ENCODE measurements at regions not wholly inside any gene's neighbourhood (a gene's known extent, or its start where the extent isn't known, plus 50 kb on each side); places are given as distances from the start of the nearest gene placed in this dataset.

DNA sequence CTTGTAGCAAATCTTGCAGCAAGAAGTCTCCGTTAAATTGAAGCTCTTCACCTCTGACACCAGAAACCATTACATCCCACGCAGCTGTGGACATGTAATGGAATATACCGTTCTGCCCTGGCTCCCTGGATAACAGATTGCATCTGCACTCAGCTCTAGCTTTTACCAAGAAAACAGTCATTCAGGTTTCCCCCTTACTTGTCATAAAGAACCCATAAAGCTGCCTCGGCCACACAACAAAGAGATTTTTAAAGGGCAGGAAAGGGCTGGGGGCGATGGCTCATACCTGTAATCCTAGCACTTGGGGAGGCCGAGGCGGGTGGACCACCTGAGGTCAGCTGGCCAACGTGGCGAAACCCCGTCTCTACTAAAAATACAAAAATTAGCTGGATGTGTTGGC, 127.6 kb upstream of the RFC3 start:
- no peaks in the 10 kb centered on the region for H3K4me1 Mint-ChIP-seq
- no peak overlapping the region for H3K4me3 Mint-ChIP-seq
- peaks cover 0 to 1% (median 0%) of the 10 kb centered on the region in 9 donors for H3K9me3 Mint-ChIP-seq
- H3K27me3 Mint-ChIP-seq: peaks cover 0 to 3% (median 0%) of the 10 kb centered on the region in 5 donors
- no peak for ATAC-seq
- no peaks in the 10 kb centered on the region for H3K36me3 Mint-ChIP-seq
- no peak for DNase-seq
- POLR2A ChIA-PET: no interaction called here
- no peak overlapping the region for H3K27ac Mint-ChIP-seq

DNA sequence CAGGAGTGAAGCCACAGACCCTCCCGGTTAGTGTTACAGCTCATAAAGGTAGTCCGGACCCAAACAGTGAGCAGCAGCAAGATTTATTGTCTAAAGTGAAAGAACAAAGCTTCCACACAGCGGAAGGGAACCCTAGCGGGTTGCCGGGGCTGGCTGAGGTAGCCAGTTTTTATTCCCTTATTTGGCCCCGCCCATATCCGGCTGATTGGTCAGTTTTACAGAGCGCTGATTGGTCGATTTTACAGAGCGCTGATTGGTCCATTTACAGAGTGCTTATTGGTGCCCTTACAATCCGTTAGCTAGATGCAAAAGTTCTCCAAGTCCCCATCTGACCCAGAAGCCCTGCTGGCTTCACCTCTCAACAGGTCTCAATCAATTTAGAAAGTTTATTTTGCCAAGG, 126.0 kb upstream of the RFC3 start:
- no peak for ATAC-seq

DNA sequence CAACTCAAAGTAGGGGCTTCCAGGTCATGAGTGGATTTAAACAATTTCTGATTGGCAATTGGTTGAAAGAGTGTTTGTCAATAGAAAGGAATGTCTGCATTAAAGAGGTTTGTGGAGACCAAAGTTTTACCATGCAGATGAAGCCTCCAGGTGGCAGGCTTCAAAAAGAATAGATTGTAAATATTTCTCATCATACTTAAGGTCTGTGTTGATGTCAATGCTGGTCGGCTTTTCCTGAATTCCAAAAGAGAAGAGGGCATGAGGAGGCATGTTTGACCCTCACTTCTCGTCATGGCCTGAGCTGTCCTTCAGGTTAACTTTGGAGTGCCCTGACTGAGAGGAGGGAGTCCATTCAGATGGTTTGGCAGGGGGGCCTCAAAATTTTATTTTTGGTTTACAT, 125.4 kb upstream of the RFC3 start:
- H3K36me3 Mint-ChIP-seq: no peaks in the 10 kb centered on the region
- no peak for ATAC-seq
- DNase-seq: no peak
- no peak overlapping the region for H3K27ac Mint-ChIP-seq
- POLR2A ChIA-PET: no interaction called here
- peaks cover 0 to 1% (median 0%) of the 10 kb centered on the region in 9 donors for H3K9me3 Mint-ChIP-seq
- no peak overlapping the region for H3K4me3 Mint-ChIP-seq
- H3K27me3 Mint-ChIP-seq: peaks cover 0 to 3% (median 0%) of the 10 kb centered on the region in 5 donors
- H3K4me1 Mint-ChIP-seq: no peaks in the 10 kb centered on the region

More for the DNA sequence above, 126.0 kb upstream of the RFC3 start:
- POLR2A ChIA-PET: no interaction called here
- DNase-seq: no peak
- H3K27me3 Mint-ChIP-seq: peaks cover 0 to 3% (median 0%) of the 10 kb centered on the region in 5 donors
- H3K9me3 Mint-ChIP-seq: peaks cover 0 to 1% (median 0%) of the 10 kb centered on the region in 9 donors
- H3K4me1 Mint-ChIP-seq: no peaks in the 10 kb centered on the region
- no peak overlapping the region for H3K27ac Mint-ChIP-seq
- no peak overlapping the region for H3K4me3 Mint-ChIP-seq
- no peaks in the 10 kb centered on the region for H3K36me3 Mint-ChIP-seq

DNA sequence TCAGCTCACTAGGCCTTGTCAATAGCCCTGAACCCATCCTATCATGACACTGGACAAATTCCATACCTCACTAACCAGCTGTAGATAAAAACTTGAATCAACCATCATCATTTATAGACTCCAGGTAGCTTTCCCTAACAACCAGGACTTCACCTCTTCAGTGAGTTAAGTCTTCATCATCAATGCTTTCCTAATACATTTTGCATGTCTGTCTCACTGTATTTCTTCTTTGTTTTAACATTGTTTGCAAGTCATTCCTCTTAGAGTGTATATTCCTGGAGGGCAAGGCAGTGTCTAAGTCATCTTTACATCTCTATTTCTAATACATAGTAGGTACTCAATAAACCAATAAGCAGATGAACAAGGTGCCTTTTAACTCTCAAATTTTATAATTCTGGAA, 123.4 kb upstream of the RFC3 start:
- POLR2A ChIA-PET: no interaction called here
- ATAC-seq: no peak
- DNase-seq: no peak
- H3K4me1 Mint-ChIP-seq: no peaks in the 10 kb centered on the region
- peaks cover 0 to 3% (median 0%) of the 10 kb centered on the region in 5 donors for H3K27me3 Mint-ChIP-seq
- no peaks in the 10 kb centered on the region for H3K36me3 Mint-ChIP-seq
- H3K27ac Mint-ChIP-seq: no peak overlapping the region
- H3K4me3 Mint-ChIP-seq: no peak overlapping the region
- H3K9me3 Mint-ChIP-seq: no peaks in the 10 kb centered on the region

DNA sequence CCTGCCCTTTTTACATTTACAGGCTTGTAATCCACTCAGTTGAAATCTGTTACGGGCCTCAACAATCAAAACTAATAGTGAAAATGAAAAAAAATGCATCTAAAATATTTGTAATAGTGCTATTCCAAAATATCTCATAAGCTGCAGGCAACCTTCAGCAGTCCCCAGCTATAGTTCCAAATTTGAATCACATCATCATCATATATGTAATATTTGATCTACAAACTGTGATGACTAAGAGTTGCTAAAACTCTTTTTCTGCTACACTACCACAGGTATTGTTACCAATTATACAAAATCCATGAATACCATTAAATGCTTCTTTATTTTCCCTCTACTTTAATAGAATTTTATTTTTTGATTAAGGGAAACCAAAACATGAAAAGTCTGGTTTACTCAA, 121.4 kb upstream of the RFC3 start:
- Mint-ChIP-seq H3K4me1 (no peaks in the 10 kb centered on the region), H3K27ac (no peak overlapping the region), H3K4me3 (no peak overlapping the region), H3K36me3 (no peaks in the 10 kb centered on the region), H3K9me3 (no peaks in the 10 kb centered on the region), H3K27me3 (peaks cover 0 to 3% (median 1%) of the 10 kb centered on the region in 5 donors)
- POLR2A ChIA-PET: no interaction called here
- DNase-seq (no peak), ATAC-seq (no peak)

DNA sequence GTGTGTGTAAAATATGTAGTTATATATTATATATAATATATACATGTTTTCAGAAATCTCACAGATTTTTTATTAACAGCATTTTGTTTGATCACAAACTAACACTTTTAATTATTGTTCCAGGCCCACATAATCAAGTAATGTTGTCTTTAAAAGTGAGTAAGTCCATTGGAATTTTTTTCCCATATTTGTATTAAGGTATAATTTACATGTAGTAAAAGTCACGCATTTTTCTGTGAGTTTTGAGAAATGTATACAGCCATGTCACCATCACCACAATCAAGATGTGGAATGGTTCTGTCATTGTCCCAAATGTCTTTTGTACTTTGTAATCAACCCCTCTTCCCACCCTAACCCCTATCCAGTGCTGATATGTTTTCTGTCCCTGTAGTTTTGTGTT, 120.0 kb upstream of the RFC3 start:
- ATAC-seq (no peak), DNase-seq (no peak)
- H3K27ac Mint-ChIP-seq: no peak overlapping the region
- peaks cover 0 to 6% (median 4%) of the 10 kb centered on the region in 5 donors for H3K27me3 Mint-ChIP-seq
- POLR2A ChIA-PET: no interaction called here
- H3K4me3 Mint-ChIP-seq: no peak overlapping the region
- H3K4me1 Mint-ChIP-seq: no peaks in the 10 kb centered on the region
- no peaks in the 10 kb centered on the region for H3K9me3 Mint-ChIP-seq
- H3K36me3 Mint-ChIP-seq: no peaks in the 10 kb centered on the region

DNA sequence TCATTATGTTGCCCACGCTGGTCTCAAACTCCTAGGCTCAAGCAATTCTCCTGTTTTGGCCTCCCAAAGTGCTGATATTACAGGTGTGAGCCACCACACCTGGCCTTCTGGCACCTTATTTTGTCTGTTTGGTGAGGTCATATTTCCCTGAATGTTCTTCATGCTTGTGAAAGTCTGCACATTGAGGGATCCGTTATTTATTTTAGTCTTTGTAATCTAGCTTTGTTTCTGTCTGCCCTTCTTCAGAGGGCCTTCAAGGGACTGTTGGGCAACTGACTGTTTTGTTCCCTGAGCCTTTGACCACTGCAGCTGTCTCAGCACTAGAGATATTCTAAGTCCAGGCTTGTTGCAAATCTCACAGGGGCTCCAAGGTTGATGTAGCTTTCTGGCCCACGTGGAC, 110.5 kb upstream of the RFC3 start:
- DNase-seq (no peak), ATAC-seq (no peak)
- Mint-ChIP-seq H3K4me1 (no peaks in the 10 kb centered on the region), H3K36me3 (peaks cover 0 to 35% (median 13%) of the 10 kb centered on the region in 3 donors), H3K27ac (no peak overlapping the region), H3K4me3 (no peak overlapping the region), H3K27me3 (peaks cover 17 to 62% (median 27%) of the 10 kb centered on the region in 5 donors), H3K9me3 (peaks cover 8 to 47% (median 29%) of the 10 kb centered on the region in 9 donors)
- POLR2A ChIA-PET: no interaction called here

DNA sequence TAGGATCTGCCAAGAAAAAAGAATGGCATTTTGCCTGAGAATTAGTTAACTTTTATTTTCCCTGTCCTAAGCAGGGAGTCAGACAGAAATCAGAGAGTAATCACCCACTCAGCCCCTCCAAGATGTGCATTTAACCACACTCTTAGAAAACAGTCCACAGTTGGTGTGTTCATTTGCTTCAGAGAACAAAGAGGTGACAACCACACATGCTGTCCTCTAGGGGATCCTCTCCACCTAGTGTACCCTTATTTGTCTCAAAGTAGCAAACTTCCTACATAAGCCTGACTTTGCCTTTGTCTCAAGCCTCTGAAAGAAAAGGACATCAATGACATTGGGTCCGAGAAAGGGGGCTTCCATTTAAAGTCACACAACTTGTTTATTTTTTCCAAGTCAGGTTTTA, 107.0 kb upstream of the RFC3 start:
- H3K27ac Mint-ChIP-seq: no peak overlapping the region
- POLR2A ChIA-PET: no interaction called here

DNA sequence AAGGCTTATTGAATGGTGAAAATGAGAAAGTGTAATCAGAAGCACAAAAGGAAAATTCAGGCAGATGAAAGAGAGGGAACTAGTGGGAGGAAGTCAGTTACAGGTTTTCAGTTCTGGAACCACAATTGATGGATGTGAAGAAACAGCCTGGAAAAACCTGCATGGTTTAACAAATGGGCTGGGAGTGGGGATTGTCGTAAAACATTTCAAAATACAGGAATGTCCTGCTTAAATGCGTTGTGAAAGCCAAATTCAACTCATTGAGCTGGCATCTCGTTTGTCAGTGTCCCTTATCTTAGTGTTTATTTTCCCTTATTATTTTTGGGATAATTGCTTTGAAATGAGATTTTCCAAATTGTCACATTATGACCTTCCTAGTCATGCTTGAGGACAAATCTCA, 106.5 kb upstream of the RFC3 start:
- Mint-ChIP-seq H3K27ac (no peak overlapping the region), H3K4me1 (no peaks in the 10 kb centered on the region), H3K9me3 (peaks cover 4 to 27% (median 12%) of the 10 kb centered on the region in 9 donors), H3K36me3 (peaks cover 0 to 16% (median 8%) of the 10 kb centered on the region in 3 donors), H3K27me3 (peaks cover 11 to 36% (median 14%) of the 10 kb centered on the region in 5 donors), H3K4me3 (no peak overlapping the region)
- DNase-seq: no peak
- POLR2A ChIA-PET: no interaction called here
- no peak for ATAC-seq

More for the DNA sequence above, 107.0 kb upstream of the RFC3 start:
- ATAC-seq (no peak), DNase-seq (no peak)
- H3K9me3 Mint-ChIP-seq: peaks cover 6 to 30% (median 16%) of the 10 kb centered on the region in 9 donors
- H3K27me3 Mint-ChIP-seq: peaks cover 11 to 41% (median 18%) of the 10 kb centered on the region in 5 donors
- H3K4me1 Mint-ChIP-seq: no peaks in the 10 kb centered on the region
- no peak overlapping the region for H3K4me3 Mint-ChIP-seq
- H3K36me3 Mint-ChIP-seq: peaks cover 0 to 20% (median 11%) of the 10 kb centered on the region in 3 donors

DNA sequence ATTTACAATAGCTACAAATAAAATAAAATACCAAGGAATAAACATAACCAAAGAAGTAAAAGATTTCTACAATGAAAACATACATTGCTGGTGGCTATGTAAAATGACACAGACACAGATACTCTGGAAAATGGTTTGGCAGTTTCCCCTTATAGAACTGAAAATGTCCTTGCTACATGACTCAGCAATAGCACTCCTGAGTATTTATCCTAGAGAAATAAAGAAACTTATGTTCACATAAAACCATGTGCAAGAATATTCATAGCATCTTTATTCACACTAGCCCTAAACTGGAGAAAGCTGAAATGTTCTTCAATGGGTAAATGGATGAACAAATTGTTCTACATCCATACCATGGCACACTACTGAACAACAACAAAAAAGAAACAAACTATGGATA, 100.2 kb upstream of the RFC3 start:
- H3K27me3 Mint-ChIP-seq: peaks cover 0 to 10% (median 4%) of the 10 kb centered on the region in 5 donors
- H3K36me3 Mint-ChIP-seq: peaks cover 0 to 7% (median 1%) of the 10 kb centered on the region in 3 donors
- ATAC-seq: no peak
- no peak overlapping the region for H3K4me3 Mint-ChIP-seq
- POLR2A ChIA-PET: no interaction called here
- peaks cover 1 to 12% (median 5%) of the 10 kb centered on the region in 4 donors for H3K4me1 Mint-ChIP-seq
- peaks cover 0 to 17% (median 2%) of the 10 kb centered on the region in 9 donors for H3K9me3 Mint-ChIP-seq
- DNase-seq: no peak
- no peak overlapping the region for H3K27ac Mint-ChIP-seq

DNA sequence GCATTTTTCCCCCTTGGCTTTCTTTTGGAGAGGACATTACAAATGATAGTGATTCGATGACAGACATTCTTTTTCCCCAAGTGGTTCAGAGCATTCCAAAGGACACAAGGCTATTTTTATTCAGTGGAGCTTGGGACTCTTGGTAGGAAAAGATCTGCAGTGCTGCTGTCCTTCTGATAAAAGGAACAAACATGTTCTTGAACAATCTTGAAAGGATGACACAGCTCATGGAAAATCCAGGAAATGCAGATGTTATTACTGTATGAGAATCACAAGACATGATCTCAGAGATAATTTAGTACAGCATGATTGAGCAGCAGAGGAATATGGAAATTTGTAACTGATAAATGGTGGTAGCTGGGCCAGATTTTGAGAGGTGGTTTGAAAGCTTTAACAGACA, 96.2 kb upstream of the RFC3 start:
- H3K4me1 Mint-ChIP-seq: peaks cover 4 to 22% (median 13%) of the 10 kb centered on the region in 4 donors
- POLR2A ChIA-PET: no interaction called here
- H3K36me3 Mint-ChIP-seq: no peaks in the 10 kb centered on the region
- no peak overlapping the region for H3K4me3 Mint-ChIP-seq
- H3K27ac Mint-ChIP-seq: peak overlapping the region in 1 of 10 donors; percentile 59
- H3K9me3 Mint-ChIP-seq: no peaks in the 10 kb centered on the region
- DNase-seq: no peak
- ATAC-seq: no peak
- no peaks in the 10 kb centered on the region for H3K27me3 Mint-ChIP-seq

DNA sequence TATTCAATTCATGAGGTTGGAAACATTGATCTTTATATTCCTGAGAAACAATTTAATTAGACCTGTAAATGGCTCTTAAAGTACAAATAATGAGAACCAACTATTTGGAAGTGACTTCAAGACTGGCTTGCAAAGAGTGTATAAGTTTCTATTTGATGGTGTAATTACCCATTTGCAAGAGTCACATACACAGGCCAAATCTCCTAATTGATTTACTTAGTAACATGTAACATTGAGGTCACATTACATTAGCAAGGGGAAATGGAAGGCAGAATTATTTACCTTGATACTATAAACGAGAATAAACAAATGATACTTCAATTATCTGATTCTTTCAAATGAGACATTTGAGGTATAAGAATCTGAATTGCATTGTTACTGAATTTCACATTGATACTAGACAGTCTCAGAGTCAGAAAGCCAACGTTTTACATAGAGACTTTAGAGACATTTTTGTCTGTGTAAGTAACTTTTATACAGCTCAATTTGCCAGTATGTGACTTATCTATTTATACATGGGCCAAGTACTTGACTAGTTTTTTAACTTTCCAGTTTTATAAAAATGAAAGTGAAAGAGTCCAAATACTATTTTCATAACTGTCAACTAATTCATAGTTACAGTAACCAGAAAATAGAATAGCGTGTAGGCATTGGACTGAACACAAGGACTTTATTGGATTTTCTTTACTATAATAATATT, 95.6 kb upstream of the RFC3 start:
- ATAC-seq: no peak
- Mint-ChIP-seq H3K4me1 (peaks cover 4 to 25% (median 13%) of the 10 kb centered on the region in 4 donors), H3K27ac (peak overlapping the region in 3 of 10 donors; percentile 5 to 59 (median 14)), H3K36me3 (no peaks in the 10 kb centered on the region), H3K4me3 (peak overlapping the region in 1 of 10 donors; percentile 3), H3K9me3 (no peaks in the 10 kb centered on the region), H3K27me3 (no peaks in the 10 kb centered on the region)
- POLR2A ChIA-PET: no interaction called here
- no peak for DNase-seq

DNA sequence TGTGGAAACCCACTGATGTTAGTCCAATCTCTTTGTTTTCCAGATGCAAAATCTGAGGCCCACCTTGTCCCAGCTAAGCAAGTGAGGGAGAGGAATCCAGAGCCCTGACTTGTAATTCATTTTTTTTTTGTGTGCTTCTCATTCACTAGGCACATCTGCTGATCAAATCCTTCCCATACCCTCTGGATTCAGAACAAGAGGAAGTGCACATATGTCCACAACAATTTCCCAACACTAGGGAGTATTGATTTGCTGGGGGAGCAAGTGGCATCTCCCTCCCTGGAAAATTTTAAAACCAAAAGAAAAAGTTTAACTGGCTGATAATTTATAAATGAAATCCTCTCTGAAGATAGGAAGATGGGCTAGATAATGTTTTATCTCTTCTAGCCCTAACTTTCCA, 94.6 kb upstream of the RFC3 start:
- ATAC-seq: no peak
- DNase-seq: no peak
- Mint-ChIP-seq H3K27ac (peak overlapping the region in 1 of 10 donors; percentile 76), H3K4me3 (no peak overlapping the region), H3K9me3 (no peaks in the 10 kb centered on the region), H3K36me3 (no peaks in the 10 kb centered on the region), H3K4me1 (peaks cover 4 to 32% (median 13%) of the 10 kb centered on the region in 4 donors), H3K27me3 (no peaks in the 10 kb centered on the region)
- POLR2A ChIA-PET: interaction anchor here (1.2 kb wide), 1 partner anchor 1137 kb away, joined by 3 read pairs; the partner anchor contains the start of gene PDS5B

Data from naive thymus-derived CD8-positive, alpha-beta T cell (primary cell).